HUES48 (cell line): ENCODE measurements at regions not wholly inside any gene's neighbourhood (a gene's known extent, or its start where the extent isn't known, plus 50 kb on each side); places are given as distances from the start of the nearest gene placed in this dataset.

Experiments used
- H3K27ac ChIP-seq: one replicate; pipeline ENCODE4 v1.7.0; 2013; ENCODE audit warnings: low read depth, low read length, inconsistent platforms
- H3K27me3 ChIP-seq: 2 replicates; pipeline ENCODE4 v1.6.1; 2013; ENCODE audit warnings: mild to moderate bottlenecking, low read length; ENCODE audit not compliant: control insufficient read depth, insufficient read depth
- H3K36me3 ChIP-seq: 2 replicates; pipeline ENCODE4 v1.6.1; 2013; ENCODE audit warnings: low read length; ENCODE audit not compliant: control insufficient read depth, insufficient read depth
- H3K4me1 ChIP-seq: 2 replicates; pipeline ENCODE4 v1.6.1; 2013; ENCODE audit warnings: mild to moderate bottlenecking, low read length; ENCODE audit not compliant: control insufficient read depth, insufficient read depth
- H3K4me3 ChIP-seq: 2 replicates; pipeline ENCODE4 v1.5.1; 2013; ENCODE audit warnings: mild to moderate bottlenecking, low read depth, low read length
- H3K9ac ChIP-seq: 2 replicates; pipeline ENCODE4 v1.6.1; 2013; ENCODE audit warnings: mild to moderate bottlenecking, low read depth, low read length, moderate library complexity
- H3K9me3 ChIP-seq: 2 replicates; pipeline ENCODE4 v1.6.1; 2013; ENCODE audit warnings: low read length; ENCODE audit not compliant: control insufficient read depth, insufficient read depth

DNA sequence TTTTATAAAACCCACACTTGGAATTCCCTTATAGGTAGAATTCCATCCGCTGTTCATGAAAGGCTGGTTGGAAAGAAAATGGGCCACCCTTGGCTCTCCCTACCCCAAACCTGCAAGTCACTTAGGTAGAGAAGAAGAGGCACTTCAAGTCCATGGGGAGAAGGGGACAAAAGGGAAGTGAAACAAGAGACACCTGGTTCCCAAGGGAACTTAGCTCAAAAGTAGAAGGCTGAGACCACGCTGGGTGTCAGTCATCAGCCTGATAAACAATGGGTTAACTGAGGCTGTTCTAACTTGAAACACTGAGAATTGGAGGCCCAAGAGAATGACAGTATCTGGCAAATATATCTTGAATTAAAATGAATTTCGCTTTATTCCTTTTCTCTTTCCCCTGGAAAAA, 330.8 kb upstream of the NFE2L3 start:
- Histone ChIP-seq H3K4me3 (no peak overlapping the region), H3K27ac (no peak overlapping the region), H3K36me3 (no peaks in the 10 kb centered on the region), H3K4me1 (no peaks in the 10 kb centered on the region), H3K27me3 (no peaks in the 10 kb centered on the region), H3K9me3 (no peaks in the 10 kb centered on the region), H3K9ac (no peak overlapping the region)

GRCh38 chr7:25822823-25823222, 329.2 kb upstream of the NFE2L3 start:
- H3K4me1 ChIP-seq = no peaks in the 10 kb centered on the region
- no peaks in the 10 kb centered on the region for H3K36me3 ChIP-seq
- no peak overlapping the region for H3K9ac ChIP-seq
- no peak overlapping the region for H3K4me3 ChIP-seq
- H3K27me3 ChIP-seq = no peaks in the 10 kb centered on the region
- no peaks in the 10 kb centered on the region for H3K9me3 ChIP-seq
- H3K27ac ChIP-seq = no peak overlapping the region

DNA sequence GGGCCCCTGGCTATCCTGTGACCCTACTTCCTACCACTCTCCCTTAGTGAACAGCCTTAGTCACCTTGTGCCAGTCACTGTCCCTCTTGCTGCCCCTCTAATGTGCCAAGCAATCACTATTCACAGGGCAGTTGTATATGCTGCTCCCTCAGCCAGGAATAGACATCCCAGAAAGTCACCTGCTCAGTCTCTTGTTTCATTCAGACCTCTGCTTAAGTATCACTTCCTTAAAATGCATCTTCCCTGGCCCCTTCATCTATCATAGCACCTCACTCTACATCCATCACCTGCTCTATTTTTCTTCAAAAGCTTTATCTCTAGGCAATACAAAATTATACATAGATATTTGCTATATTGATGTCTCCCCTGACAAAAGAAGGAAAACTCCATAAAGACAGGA, 328.4 kb upstream of the NFE2L3 start:
- no peak overlapping the region for H3K27ac ChIP-seq
- no peak overlapping the region for H3K4me3 ChIP-seq
- H3K36me3 ChIP-seq = no peaks in the 10 kb centered on the region
- H3K4me1 ChIP-seq = no peaks in the 10 kb centered on the region
- no peaks in the 10 kb centered on the region for H3K9me3 ChIP-seq
- no peaks in the 10 kb centered on the region for H3K27me3 ChIP-seq
- no peak overlapping the region for H3K9ac ChIP-seq

DNA sequence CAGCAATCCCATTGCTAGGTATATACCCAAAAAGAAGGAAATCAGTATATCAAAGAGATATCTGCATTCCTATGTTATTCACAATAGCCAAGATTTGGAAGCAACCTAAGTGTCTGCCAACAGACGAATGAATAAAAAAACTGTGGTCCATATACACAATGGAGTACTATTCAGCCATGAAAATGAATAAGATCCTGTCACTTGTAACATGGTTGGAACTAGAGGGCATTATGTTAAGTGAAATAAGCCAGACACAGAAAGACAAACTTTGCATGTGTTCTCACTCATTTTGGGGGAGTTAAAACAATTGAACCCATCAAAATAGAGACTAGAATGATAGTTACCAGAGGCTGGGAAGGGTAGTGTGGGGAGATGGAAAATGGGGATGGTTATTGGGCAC, 323.5 kb upstream of the NFE2L3 start:
- no peaks in the 10 kb centered on the region for H3K9me3 ChIP-seq
- no peak overlapping the region for H3K4me3 ChIP-seq
- peaks cover 30% of the 10 kb centered on the region for H3K4me1 ChIP-seq
- no peak overlapping the region for H3K9ac ChIP-seq
- H3K27me3 ChIP-seq = no peaks in the 10 kb centered on the region
- H3K27ac ChIP-seq = no peak overlapping the region
- no peaks in the 10 kb centered on the region for H3K36me3 ChIP-seq

DNA sequence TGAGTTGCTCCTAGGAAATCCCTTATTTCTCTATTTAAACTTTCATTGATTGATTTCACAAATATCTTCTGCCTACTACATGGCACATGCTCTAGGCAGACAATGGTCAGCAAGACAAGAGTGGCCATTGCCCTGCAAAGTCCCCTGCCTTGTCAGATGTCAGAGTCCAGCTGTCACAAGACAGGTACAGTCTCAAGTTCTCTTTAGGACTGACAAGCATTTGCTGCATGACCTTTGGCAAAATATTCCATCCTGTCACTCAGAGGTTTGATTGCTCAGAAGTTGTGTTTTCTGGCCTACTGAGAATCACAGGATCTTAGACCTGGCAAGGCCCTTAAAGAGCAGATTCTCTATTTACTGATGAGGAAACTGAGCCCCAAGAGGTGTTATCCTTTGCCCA, 322.3 kb upstream of the NFE2L3 start:
- H3K27ac ChIP-seq = no peak overlapping the region
- no peaks in the 10 kb centered on the region for H3K9me3 ChIP-seq
- peaks cover 30% of the 10 kb centered on the region for H3K4me1 ChIP-seq
- no peaks in the 10 kb centered on the region for H3K36me3 ChIP-seq
- H3K27me3 ChIP-seq = no peaks in the 10 kb centered on the region
- no peak overlapping the region for H3K4me3 ChIP-seq
- H3K9ac ChIP-seq = no peak overlapping the region

- H3K27ac ChIP-seq = no peak overlapping the region
These were observed 321.8 kb upstream of the NFE2L3 start for GRCh38 chr7:25830215-25830614.

GRCh38 chr7:25831062-25831691, 320.8 kb upstream of the NFE2L3 start:
- Histone ChIP-seq H3K9ac (no peak overlapping the region), H3K27me3 (no peaks in the 10 kb centered on the region), H3K27ac (peak overlapping the region; percentile 37), H3K9me3 (no peaks in the 10 kb centered on the region), H3K4me1 (peaks cover 30% of the 10 kb centered on the region), H3K4me3 (no peak overlapping the region), H3K36me3 (no peaks in the 10 kb centered on the region)

More at GRCh38 chr7:25830215-25830614, 321.8 kb upstream of the NFE2L3 start:
- Histone ChIP-seq H3K36me3 (no peaks in the 10 kb centered on the region), H3K9me3 (no peaks in the 10 kb centered on the region), H3K27me3 (no peaks in the 10 kb centered on the region), H3K4me1 (peaks cover 30% of the 10 kb centered on the region), H3K9ac (no peak overlapping the region), H3K4me3 (no peak overlapping the region)

GRCh38 chr7:25831831-25832411, 320.1 kb upstream of the NFE2L3 start:
- Histone ChIP-seq H3K27me3 (no peaks in the 10 kb centered on the region), H3K27ac (peak overlapping the region; percentile 37), H3K9me3 (no peaks in the 10 kb centered on the region), H3K4me1 (peaks cover 30% of the 10 kb centered on the region), H3K9ac (no peak overlapping the region), H3K4me3 (no peak overlapping the region; the same call in 1 of the 2 replicates), H3K36me3 (no peaks in the 10 kb centered on the region)

DNA sequence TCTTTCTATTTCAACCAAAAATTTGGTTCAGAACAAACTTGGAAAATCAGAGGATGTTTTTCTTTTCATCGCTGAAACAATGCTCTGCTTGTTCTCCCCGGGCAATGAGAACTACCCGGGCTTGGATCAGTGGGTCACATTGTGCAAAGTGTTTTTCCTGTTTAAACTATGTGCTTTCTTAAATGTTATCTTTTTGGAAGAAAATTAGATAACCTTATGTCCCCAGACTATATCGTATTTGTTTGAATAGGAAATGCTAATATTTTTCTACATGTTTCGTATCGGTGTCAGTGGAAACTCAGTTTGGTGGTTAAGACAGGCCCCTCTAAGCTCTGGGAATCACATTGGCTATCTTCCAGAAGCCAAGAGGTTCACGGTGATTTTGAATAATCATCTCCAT, 319.5 kb upstream of the NFE2L3 start:
- no peak overlapping the region for H3K9ac ChIP-seq
- no peaks in the 10 kb centered on the region for H3K27me3 ChIP-seq
- no peaks in the 10 kb centered on the region for H3K36me3 ChIP-seq
- peaks cover 30% of the 10 kb centered on the region for H3K4me1 ChIP-seq
- no peaks in the 10 kb centered on the region for H3K9me3 ChIP-seq
- no peak overlapping the region for H3K27ac ChIP-seq
- no peak overlapping the region for H3K4me3 ChIP-seq

- no peak overlapping the region for H3K4me3 ChIP-seq
These were observed 319.1 kb upstream of the NFE2L3 start for GRCh38 chr7:25832929-25833328.

DNA sequence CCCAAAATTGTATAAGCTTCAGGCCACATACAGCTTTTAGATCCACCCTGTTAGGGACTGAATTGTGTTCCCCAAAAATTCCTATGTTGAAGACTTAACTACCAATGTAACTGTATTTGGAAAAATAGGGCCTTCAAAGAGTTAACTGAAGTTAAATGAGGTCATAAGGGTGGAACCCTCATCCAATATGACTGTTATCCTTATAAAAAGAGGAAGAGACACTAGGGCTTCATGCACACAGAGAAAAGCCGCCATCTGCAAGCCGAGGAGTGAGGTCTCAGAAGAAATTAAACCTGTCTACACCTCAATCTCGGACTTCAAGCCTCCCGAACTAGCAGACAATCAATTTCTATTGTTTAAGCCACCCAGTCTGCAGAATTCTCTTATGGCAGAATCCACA, 317.9 kb upstream of the NFE2L3 start:
- Histone ChIP-seq H3K9ac (no peak overlapping the region), H3K36me3 (no peaks in the 10 kb centered on the region), H3K9me3 (no peaks in the 10 kb centered on the region)

More at GRCh38 chr7:25832929-25833328, 319.1 kb upstream of the NFE2L3 start:
- no peaks in the 10 kb centered on the region for H3K9me3 ChIP-seq
- H3K27me3 ChIP-seq = no peaks in the 10 kb centered on the region
- no peak overlapping the region for H3K27ac ChIP-seq
- H3K36me3 ChIP-seq = no peaks in the 10 kb centered on the region
- peaks cover 30% of the 10 kb centered on the region for H3K4me1 ChIP-seq
- H3K9ac ChIP-seq = no peak overlapping the region

More for the DNA sequence above, 317.9 kb upstream of the NFE2L3 start:
- Histone ChIP-seq H3K4me3 (no peak overlapping the region), H3K27ac (no peak overlapping the region), H3K27me3 (no peaks in the 10 kb centered on the region), H3K4me1 (peaks cover 30% of the 10 kb centered on the region)
